HCT116 (cell line): ENCODE measurements at regions not wholly inside any gene's neighbourhood (a gene's known extent, or its start where the extent isn't known, plus 50 kb on each side); places are given as distances from the start of the nearest gene placed in this dataset.

Experiments
- ATAC-seq: fragments of 200-7000 bp; cut with Tn5 transposase; 2 replicates; pipeline ENCODE4 v1.9.1; 2020; ENCODE audit warnings: mild to moderate bottlenecking, moderate library complexity
- BruUV-seq: library from RNA; stranded (reverse); fragments of 400-500 nt; replicated peaks from 2 replicates; lab custom pipeline; 2021; lab: Mats Ljungman, UMichigan
- CTCF ChIA-PET: fragments of 300-600 bp; sonication (Branson Sonifier 250); formaldehyde crosslinking; loops from one replicate; lab custom pipeline; 2021; ENCODE audit warnings: antibody characterized with exemption; lab: Charles Lee
- POLR2A ChIA-PET: fragments of 300-600, 350-600 bp; sonication (Branson Sonifier 250); formaldehyde crosslinking; loops from one replicate; lab custom pipeline; 2021; ENCODE audit warnings: antibody characterized with exemption; lab: Charles Lee
- RAD21 ChIA-PET, 2 experiments: fragments of 300-600 bp; sonication (Branson Sonifier 250); formaldehyde crosslinking; loops; one replicate each; lab custom pipeline; 2023; ENCODE audit warnings: low total read pairs in 2 of 2; ENCODE audit not compliant: uncharacterized antibody in 2 of 2, unreplicated experiment in 2 of 2, low non-redundant PET in 1 of 2; lab: Charles Lee
- DNase-seq: peaks from one replicate; pipeline ENCODE4 v3.0.0-alpha.2; 2010; ENCODE audit warnings: low read depth, low spot score
- H2AFZ ChIP-seq: fragments of 200-600 bp; shearing (Covaris generic), sonication (generic); 2 replicates; pipeline ENCODE4 v1.6.1; 2017; ENCODE audit warnings: low read depth, mixed run types, mixed read lengths, antibody characterized with exemption, low read length; ENCODE audit not compliant: poor library complexity, severe bottlenecking
- H3K27ac ChIP-seq: 2 replicates; pipeline ENCODE4 v1.5.1; 2012; ENCODE audit warnings: low read depth, low read length
- H3K27me3 ChIP-seq: fragments of 200-600 bp; sonication (generic); 2 replicates; pipeline ENCODE4 v1.6.1; 2016; ENCODE audit warnings: mixed run types, low read length, mixed read lengths; ENCODE audit not compliant: insufficient read depth
- H3K36me3 ChIP-seq, 2 experiments: fragments of 200-500 bp in 1 of 2; fragments of 200-600 bp in 1 of 2; sonication (Bioruptor generic) in 1 of 2; sonication (generic) in 1 of 2; 2 replicates each; pipeline versions ENCODE4 v1.5.1 to v1.6.1; 2014 to 2016; ENCODE audit warnings: low read length in 2 of 2, inconsistent platforms in 1 of 2, mixed read lengths in 1 of 2, mixed run types in 1 of 2; ENCODE audit not compliant: insufficient read depth in 2 of 2, control insufficient read depth in 1 of 2
- H3K4me1 ChIP-seq, 2 experiments: fragments of 200-600 bp in 1 of 2; sonication (generic) in 1 of 2; 2 replicates each; pipeline versions ENCODE4 v1.5.1 to v1.6.1; 2012 to 2017; ENCODE audit warnings: low read length in 2 of 2, inconsistent platforms in 1 of 2, mild to moderate bottlenecking in 1 of 2, mixed read lengths in 1 of 2, mixed run types in 1 of 2, moderate library complexity in 1 of 2; ENCODE audit not compliant: insufficient read depth in 2 of 2, control insufficient read depth in 1 of 2
- H3K4me2 ChIP-seq: fragments of 200-600 bp; sonication (generic); 2 replicates; pipeline ENCODE4 v1.6.1; 2017; ENCODE audit warnings: mixed run types, low read length, mixed read lengths
- H3K4me3 ChIP-seq, 2 experiments: fragments of 200-600 bp in 1 of 2; sonication (generic) in 1 of 2; replicated peaks in 1 of 2; 2 replicates each; pipeline ENCODE4 v1.5.1; 2011 to 2016; ENCODE audit warnings: low read length in 2 of 2, control low read depth in 1 of 2, low read depth in 1 of 2, mild to moderate bottlenecking in 1 of 2, mixed read lengths in 1 of 2, mixed run types in 1 of 2
- H3K79me2 ChIP-seq: fragments of 200-600 bp; sonication (generic); 2 replicates; pipeline ENCODE4 v1.6.1; 2017; ENCODE audit warnings: mild to moderate bottlenecking, mixed run types, low read length, moderate library complexity, mixed read lengths; ENCODE audit not compliant: insufficient read depth
- H3K9ac ChIP-seq: fragments of 200-600 bp; sonication (generic); 2 replicates; pipeline ENCODE4 v1.6.1; 2016; ENCODE audit warnings: low read length, mixed read lengths
- H3K9me2 ChIP-seq: fragments of 200-600 bp; sonication (generic), shearing (Covaris generic); 2 replicates; pipeline ENCODE4 v1.6.1; 2017; ENCODE audit warnings: mixed run types, mild to moderate bottlenecking, moderate library complexity; ENCODE audit not compliant: insufficient read depth
- H3K9me3 ChIP-seq, 2 experiments: fragments of 200-500 bp in 1 of 2; fragments of 200-600 bp in 1 of 2; sonication (Bioruptor generic) in 1 of 2; sonication (generic) in 1 of 2; 2 replicates each; pipeline ENCODE4 v1.6.1; 2014 to 2017; ENCODE audit warnings: low read length in 2 of 2, mixed read lengths in 2 of 2, inconsistent platforms in 1 of 2, low read depth in 1 of 2, mild to moderate bottlenecking in 1 of 2, mixed run types in 1 of 2, moderate library complexity in 1 of 2; ENCODE audit not compliant: control insufficient read depth in 1 of 2, insufficient read depth in 1 of 2
- H4K20me1 ChIP-seq: fragments of 200-600 bp; sonication (generic), shearing (Covaris generic); 2 replicates; pipeline ENCODE4 v1.6.1; 2017; ENCODE audit warnings: mixed run types, mild to moderate bottlenecking, moderate library complexity; ENCODE audit not compliant: insufficient read depth
- CEBPB ChIP-seq: IDR thresholded peaks from 2 replicates; pipeline ENCODE4 v1.6.1; 2012; ENCODE audit warnings: low read depth
- CTCF ChIP-seq, 3 experiments: fragments of 200-600 bp in 1 of 3; sonication (generic) in 1 of 3; IDR thresholded peaks in 2 of 3; conservative IDR thresholded peaks in 1 of 3; 2 replicates each; pipeline ENCODE4 v1.5.1; 2012 to 2017; ENCODE audit warnings: low read depth in 2 of 3, low read length in 2 of 3, antibody characterized with exemption in 1 of 3, borderline replicate concordance in 1 of 3, control low read depth in 1 of 3, mild to moderate bottlenecking in 1 of 3, mixed read lengths in 1 of 3, mixed run types in 1 of 3, moderate library complexity in 1 of 3; ENCODE audit not compliant: insufficient read depth in 1 of 3
- EGR1 ChIP-seq: IDR thresholded peaks from 2 replicates; pipeline ENCODE4 v1.6.1; 2012; ENCODE audit warnings: low read depth
- ELF1 ChIP-seq: IDR thresholded peaks from 2 replicates; pipeline ENCODE4 v1.6.1; 2012; ENCODE audit warnings: low read depth, borderline replicate concordance
- EZH2 ChIP-seq: fragments of 200-600 bp; sonication (generic); IDR thresholded peaks from 2 replicates; pipeline ENCODE4 v1.6.1; 2017; ENCODE audit warnings: antibody characterized with exemption, mixed run types
- FOSL1 ChIP-seq: IDR thresholded peaks from 2 replicates; pipeline ENCODE4 v1.6.1; 2012; ENCODE audit warnings: low read depth
- POLR2A ChIP-seq: IDR thresholded peaks from 2 replicates; pipeline ENCODE4 v1.7.0; 2011; ENCODE audit warnings: borderline replicate concordance; ENCODE audit not compliant: insufficient read depth, insufficient read length; ENCODE audit errors: extremely low read depth
- POLR2AphosphoS5 ChIP-seq: IDR thresholded peaks from 2 replicates; pipeline ENCODE4 v1.6.1; 2011; ENCODE audit warnings: mild to moderate bottlenecking, low read depth, low read length, moderate library complexity
- RAD21 ChIP-seq: IDR thresholded peaks from 2 replicates; pipeline ENCODE4 v1.6.1; 2012; ENCODE audit warnings: low read depth, mild to moderate bottlenecking
- SIN3A ChIP-seq: IDR thresholded peaks from 2 replicates; pipeline ENCODE4 v1.6.1; 2012; ENCODE audit warnings: low read depth
- SP1 ChIP-seq: IDR thresholded peaks from 2 replicates; pipeline ENCODE4 v1.6.1; 2012; ENCODE audit warnings: low read depth
- SRF ChIP-seq: IDR thresholded peaks from 2 replicates; pipeline ENCODE4 v1.6.1; 2012; ENCODE audit warnings: low read depth
- YY1 ChIP-seq: IDR thresholded peaks from 2 replicates; pipeline ENCODE4 v1.6.1; 2011; ENCODE audit warnings: low read length, low read depth, moderate library complexity, mild to moderate bottlenecking; ENCODE audit not compliant: insufficient replicate concordance; ENCODE audit errors: extremely low read depth
- ZFX ChIP-seq: fragments of 450-650 bp; IDR thresholded peaks from 2 replicates; pipeline ENCODE4 v1.6.1; 2017
- intact Hi-C: fragments of 100-400 bp; cut with micrococcal nuclease; formaldehyde crosslinking; loops from 2 replicates; pipeline ENCODE4 v1.10.0; 2022
- TF ChIP-seq, protein P1 (sequence below): IDR thresholded peaks from 2 replicates; pipeline ENCODE4 v1.6.1; 2012; ENCODE audit warnings: low read depth
- TF ChIP-seq, protein P2 (sequence below): IDR thresholded peaks from 2 replicates; pipeline ENCODE4 v1.6.1; 2011; ENCODE audit warnings: mild to moderate bottlenecking, low read length, moderate library complexity; ENCODE audit not compliant: insufficient replicate concordance; ENCODE audit errors: extremely low read depth

DNA sequence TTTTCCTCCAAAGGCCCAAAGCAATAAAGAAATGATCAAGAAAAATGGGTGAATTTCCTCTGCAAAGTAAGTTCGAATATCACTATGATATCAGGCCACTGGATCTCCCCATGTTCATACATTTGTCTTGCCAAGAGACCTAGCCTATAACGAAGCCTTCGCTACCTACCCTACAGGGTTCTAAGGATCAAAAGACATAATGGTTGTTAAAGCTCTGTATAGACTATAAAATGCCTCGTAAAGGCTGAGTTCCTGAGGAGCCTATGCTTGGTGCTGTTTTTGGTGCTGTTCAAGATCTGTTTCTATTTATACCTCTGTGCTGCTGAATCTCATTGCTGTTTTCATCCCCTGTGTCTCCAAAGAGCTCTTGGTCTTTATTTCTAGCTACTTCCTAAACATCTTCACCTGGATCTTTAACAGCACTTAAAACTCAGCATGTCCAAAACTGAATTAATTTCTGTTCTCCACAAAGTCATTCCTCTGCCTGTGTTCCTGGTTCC, 254.4 kb upstream of the CHAC2 start:
- H3K4me2 ChIP-seq: no peak overlapping the region
- DNase-seq: no peak
- no peaks in the 10 kb centered on the region for H3K9me3 ChIP-seq
- ChIA-PET CTCF (no interaction called here), RAD21 (no interaction called here), POLR2A (no interaction called here)
- no peak overlapping the region for H3K4me3 ChIP-seq
- H3K4me1 ChIP-seq: no peaks in the 10 kb centered on the region; a peak in 1 of 4 replicates
- H3K9me2 ChIP-seq: no peaks in the 10 kb centered on the region
- H2AFZ ChIP-seq: no peak overlapping the region
- no peaks in the 10 kb centered on the region for H3K27me3 ChIP-seq
- H3K27ac ChIP-seq: no peak overlapping the region
- no peaks in the 10 kb centered on the region for H3K79me2 ChIP-seq
- no peaks in the 10 kb centered on the region for H3K36me3 ChIP-seq
- no peak overlapping the region for H3K9ac ChIP-seq
- BruUV-seq: no TSS peak
- no peak for TF ChIP-seq POLR2AphosphoS5
- no peak for TF ChIP-seq EZH2
- TF ChIP-seq CTCF (IDR thresholded peaks at IDR 0.05 in 2 of 3, conservative IDR thresholded peaks at IDR 0.05 in 1 of 3; ENCODE audit: borderline replicate concordance in 1 of 3, insufficient read depth in 1 of 3, low read depth in 2 of 3, low read length in 2 of 3): no peak
- TF ChIP-seq SRF: no peak
- no peak for TF ChIP-seq SP1
- TF ChIP-seq FOSL1: no peak
- TF ChIP-seq CEBPB: no peak
- TF ChIP-seq EGR1: no peak
- TF ChIP-seq POLR2A: no peak
- TF ChIP-seq ELF1: no peak
- TF ChIP-seq, protein P1, sequence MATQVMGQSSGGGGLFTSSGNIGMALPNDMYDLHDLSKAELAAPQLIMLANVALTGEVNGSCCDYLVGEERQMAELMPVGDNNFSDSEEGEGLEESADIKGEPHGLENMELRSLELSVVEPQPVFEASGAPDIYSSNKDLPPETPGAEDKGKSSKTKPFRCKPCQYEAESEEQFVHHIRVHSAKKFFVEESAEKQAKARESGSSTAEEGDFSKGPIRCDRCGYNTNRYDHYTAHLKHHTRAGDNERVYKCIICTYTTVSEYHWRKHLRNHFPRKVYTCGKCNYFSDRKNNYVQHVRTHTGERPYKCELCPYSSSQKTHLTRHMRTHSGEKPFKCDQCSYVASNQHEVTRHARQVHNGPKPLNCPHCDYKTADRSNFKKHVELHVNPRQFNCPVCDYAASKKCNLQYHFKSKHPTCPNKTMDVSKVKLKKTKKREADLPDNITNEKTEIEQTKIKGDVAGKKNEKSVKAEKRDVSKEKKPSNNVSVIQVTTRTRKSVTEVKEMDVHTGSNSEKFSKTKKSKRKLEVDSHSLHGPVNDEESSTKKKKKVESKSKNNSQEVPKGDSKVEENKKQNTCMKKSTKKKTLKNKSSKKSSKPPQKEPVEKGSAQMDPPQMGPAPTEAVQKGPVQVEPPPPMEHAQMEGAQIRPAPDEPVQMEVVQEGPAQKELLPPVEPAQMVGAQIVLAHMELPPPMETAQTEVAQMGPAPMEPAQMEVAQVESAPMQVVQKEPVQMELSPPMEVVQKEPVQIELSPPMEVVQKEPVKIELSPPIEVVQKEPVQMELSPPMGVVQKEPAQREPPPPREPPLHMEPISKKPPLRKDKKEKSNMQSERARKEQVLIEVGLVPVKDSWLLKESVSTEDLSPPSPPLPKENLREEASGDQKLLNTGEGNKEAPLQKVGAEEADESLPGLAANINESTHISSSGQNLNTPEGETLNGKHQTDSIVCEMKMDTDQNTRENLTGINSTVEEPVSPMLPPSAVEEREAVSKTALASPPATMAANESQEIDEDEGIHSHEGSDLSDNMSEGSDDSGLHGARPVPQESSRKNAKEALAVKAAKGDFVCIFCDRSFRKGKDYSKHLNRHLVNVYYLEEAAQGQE: no peak
- TF ChIP-seq YY1: no peak
- TF ChIP-seq, protein P2, sequence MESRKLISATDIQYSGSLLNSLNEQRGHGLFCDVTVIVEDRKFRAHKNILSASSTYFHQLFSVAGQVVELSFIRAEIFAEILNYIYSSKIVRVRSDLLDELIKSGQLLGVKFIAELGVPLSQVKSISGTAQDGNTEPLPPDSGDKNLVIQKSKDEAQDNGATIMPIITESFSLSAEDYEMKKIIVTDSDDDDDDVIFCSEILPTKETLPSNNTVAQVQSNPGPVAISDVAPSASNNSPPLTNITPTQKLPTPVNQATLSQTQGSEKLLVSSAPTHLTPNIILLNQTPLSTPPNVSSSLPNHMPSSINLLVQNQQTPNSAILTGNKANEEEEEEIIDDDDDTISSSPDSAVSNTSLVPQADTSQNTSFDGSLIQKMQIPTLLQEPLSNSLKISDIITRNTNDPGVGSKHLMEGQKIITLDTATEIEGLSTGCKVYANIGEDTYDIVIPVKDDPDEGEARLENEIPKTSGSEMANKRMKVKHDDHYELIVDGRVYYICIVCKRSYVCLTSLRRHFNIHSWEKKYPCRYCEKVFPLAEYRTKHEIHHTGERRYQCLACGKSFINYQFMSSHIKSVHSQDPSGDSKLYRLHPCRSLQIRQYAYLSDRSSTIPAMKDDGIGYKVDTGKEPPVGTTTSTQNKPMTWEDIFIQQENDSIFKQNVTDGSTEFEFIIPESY: no peak
- TF ChIP-seq SIN3A: no peak
- no peak for TF ChIP-seq ZFX
- TF ChIP-seq RAD21: no peak
- H4K20me1 ChIP-seq: no peaks in the 10 kb centered on the region
- intact Hi-C loops: no loop called here
- no peak for ATAC-seq
